Upper lobe of left lung (tissue), 4 donors: ENCODE measurements at regions not wholly inside any gene's neighbourhood (a gene's known extent, or its start where the extent isn't known, plus 50 kb on each side); places are given as distances from the start of the nearest gene placed in this dataset.
"Not testable (repeated sequence)": the region's sequence is repeated elsewhere in the genome, so short reads cannot be mapped to it uniquely, and the experiment has no call there.

ENCODE experiments used
- CTCF ChIP-seq, 6 experiments: fragments of 450-650 bp in 4 of 6; fragments of 200-600 bp in 2 of 6; sonication (generic) in 2 of 6; IDR thresholded peaks; one replicate each; pipeline ENCODE4 v1.5.1; 2016 to 2019; ENCODE audit warnings: antibody characterized with exemption in 6 of 6
- POLR2A ChIP-seq, 4 donors: fragments of 450-650 bp; IDR thresholded peaks; one replicate each; pipeline ENCODE4 v1.5.1; 2016 to 2017; ENCODE audit warnings: antibody characterized with exemption in 4 of 4, mild to moderate bottlenecking in 2 of 4
- POLR2AphosphoS5 ChIP-seq, 2 donors: sonication (generic); formaldehyde crosslinking; IDR thresholded peaks; one replicate each; pipeline ENCODE4 v1.5.1; 2017; ENCODE audit warnings: antibody characterized with exemption in 2 of 2

- not testable (repeated sequence) for TF ChIP-seq POLR2A, CTCF, POLR2AphosphoS5 (IDR thresholded peaks at IDR 0.05)
Observed at GRCh38 chr3:81051133-81051532, 710.3 kb downstream of the GBE1 start.
